ENCODE measurements at regions not wholly inside any gene's neighbourhood (a gene's known extent, or its start where the extent isn't known, plus 50 kb on each side); places are given as distances from the start of the nearest gene placed in this dataset.

GRCh38 chr17:71436479-71436878 lies 684.3 kb upstream of the SOX9 start:
- TF ChIP-seq EZH2phosphoT487 (IDR thresholded peaks at IDR 0.05; ENCODE audit: borderline replicate concordance, low read length), result no peak
- TF ChIP-seq, protein P1, sequence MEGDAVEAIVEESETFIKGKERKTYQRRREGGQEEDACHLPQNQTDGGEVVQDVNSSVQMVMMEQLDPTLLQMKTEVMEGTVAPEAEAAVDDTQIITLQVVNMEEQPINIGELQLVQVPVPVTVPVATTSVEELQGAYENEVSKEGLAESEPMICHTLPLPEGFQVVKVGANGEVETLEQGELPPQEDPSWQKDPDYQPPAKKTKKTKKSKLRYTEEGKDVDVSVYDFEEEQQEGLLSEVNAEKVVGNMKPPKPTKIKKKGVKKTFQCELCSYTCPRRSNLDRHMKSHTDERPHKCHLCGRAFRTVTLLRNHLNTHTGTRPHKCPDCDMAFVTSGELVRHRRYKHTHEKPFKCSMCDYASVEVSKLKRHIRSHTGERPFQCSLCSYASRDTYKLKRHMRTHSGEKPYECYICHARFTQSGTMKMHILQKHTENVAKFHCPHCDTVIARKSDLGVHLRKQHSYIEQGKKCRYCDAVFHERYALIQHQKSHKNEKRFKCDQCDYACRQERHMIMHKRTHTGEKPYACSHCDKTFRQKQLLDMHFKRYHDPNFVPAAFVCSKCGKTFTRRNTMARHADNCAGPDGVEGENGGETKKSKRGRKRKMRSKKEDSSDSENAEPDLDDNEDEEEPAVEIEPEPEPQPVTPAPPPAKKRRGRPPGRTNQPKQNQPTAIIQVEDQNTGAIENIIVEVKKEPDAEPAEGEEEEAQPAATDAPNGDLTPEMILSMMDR (conservative IDR thresholded peaks at IDR 0.05; ENCODE audit: low read depth, low read length), result no peak
